ENCODE measurements at regions not wholly inside any gene's neighbourhood (a gene's known extent, or its start where the extent isn't known, plus 50 kb on each side); places are given as distances from the start of the nearest gene placed in this dataset.

GRCh38 chr2:6685447-6685846, 180.3 kb downstream of the CMPK2 start:
- DNase-seq, result no peak

GRCh38 chr2:6692056-6692455, 173.7 kb downstream of the CMPK2 start:
- no peak for DNase-seq

- no peak for DNase-seq
Measured at GRCh38 chr2:6692819-6693218, 172.9 kb downstream of the CMPK2 start.

GRCh38 chr2:6694555-6694954, 171.2 kb downstream of the CMPK2 start:
- no peak for DNase-seq

DNA sequence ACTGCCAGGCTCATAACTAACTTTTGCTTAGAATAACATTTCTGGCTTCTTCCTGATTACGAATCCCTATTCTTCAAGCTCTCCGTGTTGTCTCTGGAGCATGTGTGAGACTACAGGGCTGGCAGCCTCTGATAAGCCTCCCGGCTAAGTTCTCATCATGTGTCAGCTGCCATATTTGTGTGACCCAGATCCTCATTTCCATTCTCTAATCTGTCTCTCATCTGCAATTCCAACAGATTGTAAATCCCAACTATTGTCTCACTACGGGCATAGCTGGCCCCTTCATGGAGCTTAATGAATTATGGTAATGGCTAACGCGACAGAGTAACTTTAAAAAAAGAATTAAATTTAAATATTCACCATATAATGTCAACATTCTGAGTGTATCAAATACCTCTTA, 165.4 kb downstream of the CMPK2 start:
- DNase-seq, result no peak

DNA sequence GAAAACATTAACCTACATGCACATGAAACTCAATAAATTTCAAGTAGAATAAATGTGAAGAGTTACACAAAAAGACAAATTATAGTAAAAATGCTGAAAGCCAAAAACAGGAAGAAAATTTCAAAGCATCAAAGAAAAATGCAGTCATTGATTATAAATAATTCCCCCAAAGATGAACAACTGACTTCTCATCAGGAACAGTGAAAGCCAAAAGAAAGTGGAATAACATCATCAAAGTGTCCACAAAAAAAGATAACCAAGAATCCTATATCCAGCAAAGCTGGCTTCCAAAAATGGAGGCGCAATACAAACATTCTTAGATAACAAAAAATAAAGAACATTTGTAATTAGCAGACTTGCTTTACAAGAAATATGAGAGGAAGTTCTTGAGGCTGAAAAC, 161.6 kb downstream of the CMPK2 start:
- no peak for DNase-seq

- no peak for DNase-seq
Measured at GRCh38 chr2:6721395-6721794, 144.3 kb downstream of the CMPK2 start.

DNA sequence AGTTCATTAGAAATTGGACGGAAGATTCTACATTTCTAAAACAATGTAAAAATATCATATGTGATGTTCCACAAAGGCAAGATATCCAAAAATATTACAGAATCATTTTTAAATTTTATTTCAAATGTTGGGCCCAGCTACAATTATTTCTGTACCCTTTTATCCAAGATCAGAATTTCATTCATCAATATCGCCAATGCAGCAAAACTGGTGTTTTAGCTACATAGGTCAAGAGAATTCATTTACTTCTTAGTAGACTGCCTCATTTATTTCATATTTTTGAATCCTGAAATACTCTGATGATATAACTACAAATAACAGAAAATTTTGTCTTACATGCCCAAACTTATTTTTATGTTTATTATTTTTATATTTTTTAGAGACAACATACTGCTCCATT, 143.1 kb downstream of the CMPK2 start:
- DNase-seq, result no peak

GRCh38 chr2:6723865-6724604, 141.7 kb downstream of the CMPK2 start:
- no peak for DNase-seq

- no peak for DNase-seq
Measured at GRCh38 chr2:6724605-6725140, 141.0 kb downstream of the CMPK2 start.

DNA sequence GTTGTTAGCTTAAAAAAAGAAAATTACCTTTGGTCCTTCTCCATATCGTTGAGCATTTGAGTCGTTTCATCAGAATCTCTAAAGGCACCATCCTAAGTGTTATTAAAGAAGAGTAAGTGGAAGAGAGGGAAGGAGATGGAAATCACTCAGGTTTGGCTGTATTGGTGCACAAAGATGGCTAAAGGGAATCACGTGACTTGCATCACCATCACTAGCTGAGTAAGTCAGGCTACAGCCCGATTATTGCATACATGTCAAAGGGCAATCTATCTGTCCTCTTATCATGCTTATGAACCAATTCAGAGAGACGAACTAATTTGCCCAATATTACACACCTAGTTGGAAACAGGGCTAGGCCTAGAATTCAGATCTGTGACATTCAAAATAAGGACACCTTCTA, 137.6 kb downstream of the CMPK2 start:
- no peak for DNase-seq

DNA sequence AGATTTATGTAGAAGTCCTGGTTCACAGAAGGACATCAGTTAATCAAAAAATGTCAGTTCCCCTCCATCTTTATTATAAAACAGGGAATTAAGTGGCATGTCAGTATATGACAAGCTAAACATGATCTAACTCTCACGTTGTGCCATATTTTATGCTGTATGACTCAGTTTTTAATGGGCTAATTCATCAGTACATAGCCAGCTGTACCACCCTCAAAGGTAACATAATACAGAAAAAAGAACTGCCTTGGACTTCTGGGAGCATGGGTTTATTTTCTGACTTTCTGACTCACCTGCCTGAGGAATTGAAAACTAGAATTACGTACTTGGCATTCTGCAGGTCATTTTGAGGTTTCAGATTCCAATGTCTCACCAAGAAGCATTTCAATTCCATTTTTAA, 135.7 kb downstream of the CMPK2 start:
- DNase-seq, result no peak

GRCh38 chr2:6730649-6731532, 134.8 kb downstream of the CMPK2 start:
- no peak for DNase-seq

GRCh38 chr2:6739547-6739946, 126.2 kb downstream of the CMPK2 start:
- DNase-seq, result no peak

DNA sequence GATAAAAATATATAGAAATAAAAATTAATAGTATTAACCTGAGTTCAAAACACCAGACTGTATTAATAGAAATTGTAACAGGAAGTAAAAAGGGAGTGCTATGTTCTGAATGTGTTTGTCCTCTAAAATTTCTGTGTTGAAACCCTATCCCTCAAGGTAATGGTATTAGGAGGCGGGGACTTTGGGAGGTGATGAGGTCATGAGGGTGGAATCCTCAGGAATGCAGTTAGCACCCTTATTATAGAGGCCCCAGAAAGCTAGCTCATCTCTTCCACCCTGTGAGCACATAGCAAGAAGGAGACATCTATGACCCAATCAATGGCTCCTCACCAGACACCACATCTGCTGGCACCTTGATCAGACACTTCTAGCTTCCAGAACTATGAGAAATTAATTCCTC, 124.5 kb downstream of the CMPK2 start:
- no peak for DNase-seq

GRCh38 chr2:6744038-6744437, 121.7 kb downstream of the CMPK2 start:
- DNase-seq, result no peak

- no peak for DNase-seq
Measured at GRCh38 chr2:6747433-6747832, 118.3 kb downstream of the CMPK2 start.

DNA sequence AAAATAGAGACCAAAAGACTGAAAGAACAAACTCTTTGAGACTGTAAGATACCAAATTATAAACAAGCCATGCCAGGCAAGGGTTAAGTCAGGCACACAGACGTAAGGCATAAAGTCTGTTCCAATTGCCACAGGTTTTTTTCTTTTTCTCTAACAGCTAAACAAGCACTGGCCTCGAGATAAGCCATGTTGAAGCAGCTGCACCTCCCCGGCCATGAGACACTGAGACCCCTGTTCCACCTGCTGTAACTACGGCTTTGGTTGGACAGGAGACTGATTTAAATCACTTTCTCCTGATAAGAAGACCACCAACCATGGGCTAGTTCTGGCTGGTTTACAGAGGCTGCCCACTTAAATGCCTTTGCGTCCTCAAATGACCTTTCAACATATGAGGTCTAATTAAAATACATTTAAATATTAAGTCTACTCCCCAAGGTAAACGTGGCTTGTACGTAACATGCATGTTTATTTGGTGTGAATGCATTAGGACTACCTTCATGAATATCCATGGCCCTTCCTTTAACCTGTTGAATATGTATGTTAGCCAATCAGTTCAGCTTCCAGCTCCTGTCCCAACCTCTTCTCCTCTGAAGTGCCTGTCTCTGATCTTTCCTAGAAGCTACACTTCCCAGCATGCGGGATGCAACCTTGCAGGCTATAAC, 117.2 kb downstream of the CMPK2 start:
- DNase-seq, result no peak

DNA sequence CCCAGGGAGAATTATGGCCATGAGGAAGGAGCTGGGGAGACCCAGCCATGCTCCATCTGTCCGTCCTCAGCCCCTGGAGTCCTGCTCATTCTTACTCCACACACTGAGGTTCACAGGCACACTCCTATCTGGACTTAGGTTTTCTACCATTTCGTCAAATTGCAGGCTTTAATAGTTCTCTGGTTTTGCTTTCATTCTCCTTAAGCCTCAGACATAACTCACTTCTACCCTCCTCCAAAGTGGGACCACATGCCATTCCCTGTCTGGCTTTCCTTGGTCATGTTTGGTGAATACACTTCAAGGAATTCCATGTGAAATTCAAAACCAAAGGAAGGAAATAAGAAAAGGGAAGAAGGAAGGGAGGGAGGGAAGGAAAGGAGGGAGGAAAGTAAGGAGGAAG, 115.7 kb downstream of the CMPK2 start:
- DNase-seq, result no peak

DNA sequence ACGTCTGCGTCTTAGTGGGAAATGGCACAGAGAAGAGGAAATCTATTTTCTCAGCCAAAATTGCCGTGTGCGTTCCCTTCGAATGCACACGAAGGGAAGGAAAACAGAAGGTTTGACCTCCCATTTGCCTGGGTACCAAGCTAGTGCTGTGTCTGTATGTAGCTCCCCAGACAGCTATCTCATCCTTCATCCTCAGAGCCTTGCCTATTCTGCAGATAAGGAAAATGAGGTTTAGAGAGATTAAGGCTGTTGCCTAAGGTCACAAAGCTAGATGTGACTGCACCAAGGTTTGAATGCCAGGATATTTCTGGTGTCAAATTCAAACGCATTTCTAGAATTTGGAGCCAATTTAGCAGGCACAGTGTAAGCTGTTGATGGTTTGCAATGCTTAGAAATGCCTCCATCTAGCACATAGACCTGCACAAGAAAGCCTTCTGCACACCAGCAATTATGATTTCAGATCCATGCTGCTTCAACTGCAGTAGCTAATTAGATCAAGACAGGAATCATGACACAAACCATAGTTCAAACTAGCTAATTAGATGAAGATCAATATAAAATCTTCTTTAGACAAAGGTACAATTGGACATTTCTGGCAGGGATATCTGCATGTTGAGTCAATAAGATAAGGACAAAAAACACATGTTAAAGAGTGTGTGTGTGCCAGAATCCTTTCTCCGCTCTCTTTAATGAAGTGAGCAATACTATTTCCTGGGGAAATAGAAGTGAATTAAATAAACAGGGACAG, 115.1 kb downstream of the CMPK2 start:
- no peak for DNase-seq

GRCh38 chr2:6754419-6754818, 111.3 kb downstream of the CMPK2 start:
- DNase-seq, result no peak

GRCh38 chr2:6755456-6755855, 110.3 kb downstream of the CMPK2 start:
- DNase-seq, result no peak

DNA sequence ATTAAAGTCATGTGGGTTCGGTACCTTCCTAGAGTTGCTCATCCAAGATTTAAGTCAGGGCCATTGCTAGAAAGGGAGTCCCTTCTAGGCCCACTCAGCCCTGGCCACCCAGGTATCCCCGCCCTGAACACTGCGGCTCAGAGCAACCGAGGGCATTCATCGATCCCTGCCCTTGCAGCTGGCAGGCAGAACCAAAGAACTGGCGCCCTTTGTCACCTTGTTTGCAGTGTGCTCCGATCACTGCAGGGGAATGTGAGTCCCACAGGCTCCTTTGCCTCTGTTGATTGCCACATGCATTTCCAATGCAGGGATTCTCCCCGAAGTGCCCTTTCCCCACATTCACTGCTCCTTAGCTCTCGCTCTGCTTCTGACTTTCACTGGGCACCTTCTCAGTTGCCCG, 108.5 kb downstream of the CMPK2 start:
- DNase-seq, result no peak
